ENCODE measurements at regions not wholly inside any gene's neighbourhood (a gene's known extent, or its start where the extent isn't known, plus 50 kb on each side); places are given as distances from the start of the nearest gene placed in this dataset.
"Not testable (repeated sequence)": the region's sequence is repeated elsewhere in the genome, so short reads cannot be mapped to it uniquely, and the experiment has no call there.

- intact Hi-C loops (cut with micrococcal nuclease) (no loop called here), dilution Hi-C loops (cut with MboI; ENCODE audit: extremely low pct_ligation_motif_present, low sequenced_read_pairs) (no loop called here)
- Histone ChIP-seq H2AFZ (ENCODE audit: low read depth, low read length) (no peak overlapping the region), H3K27ac (ENCODE audit: insufficient read depth, low read depth, low read length) (no peak overlapping the region), H3K4me2 (ENCODE audit: insufficient read depth, low read length) (no peak overlapping the region), H4K20me1 (replicated peaks; ENCODE audit: control insufficient read depth, extremely low read depth, insufficient read depth, low read length) (no peaks in the 10 kb centered on the region), H3K27me3 (ENCODE audit: control insufficient read depth in 2 of 2, insufficient read depth in 2 of 2, low read length in 2 of 2) (peaks cover 0 to 6% of the 10 kb centered on the region in 2 experiments), H3K9ac (replicated peaks; ENCODE audit: extremely low read depth, insufficient read depth, low read length) (no peak overlapping the region), H3K4me1 (ENCODE audit: control insufficient read depth, extremely low read depth, insufficient read depth, low read length) (peaks cover 6% of the 10 kb centered on the region), H3K36me3 (ENCODE audit: control insufficient read depth in 2 of 2, extremely low read depth in 1 of 2, insufficient read depth in 2 of 2, low read length in 2 of 2) (no peaks in the 10 kb centered on the region), H3K4me3 (replicated peaks in 1 of 3; ENCODE audit: insufficient read depth in 1 of 3, low read depth in 1 of 3, low read length in 3 of 3) (no peak overlapping the region), H3K79me2 (ENCODE audit: control insufficient read depth, insufficient read depth, low read length) (no peaks in the 10 kb centered on the region), H3K9me1 (replicated peaks; ENCODE audit: control insufficient read depth, extremely low read depth, insufficient read depth, low read length) (no peaks in the 10 kb centered on the region), H3K9me3 (replicated peaks; ENCODE audit: control insufficient read depth, insufficient read depth, low read length) (no peaks in the 10 kb centered on the region)
- ChIA-PET CTCF (no interaction called here), POLR2A (no interaction called here)
- no peak for FAIRE-seq
- no peak for DNase-seq (ENCODE audit: low read depth, low spot score)
- BruUV-seq (replicated peaks): no TSS peak
- TF ChIP-seq CTCF (IDR thresholded peaks at IDR 0.05; ENCODE audit: extremely low read depth in 1 of 2, insufficient read depth in 1 of 2, low read depth in 1 of 2, low read length in 2 of 2): no peak
- no peak for TF ChIP-seq MAX (IDR thresholded peaks at IDR 0.05; ENCODE audit: insufficient read depth, insufficient read length)
- TF ChIP-seq MYC (IDR thresholded peaks at IDR 0.05; ENCODE audit: low read depth, low read length): no peak
- TF ChIP-seq GATA2 (IDR thresholded peaks at IDR 0.05; ENCODE audit: insufficient read depth, insufficient read length, low read depth, low read length): no peak
- TF ChIP-seq JUN (IDR thresholded peaks at IDR 0.05; ENCODE audit: borderline replicate concordance, insufficient read depth, insufficient read length, low read depth): no peak
- TF ChIP-seq FOS (IDR thresholded peaks at IDR 0.05; ENCODE audit: borderline replicate concordance, insufficient read depth, low read length): no peak
- no peak for TF ChIP-seq EZH2 (IDR thresholded peaks at IDR 0.05; ENCODE audit: borderline replicate concordance, low read depth, low read length, severe bottlenecking)
- no peak for TF ChIP-seq POLR2A (IDR thresholded peaks at IDR 0.05; ENCODE audit: low read depth, low read length)
- TF ChIP-seq POLR2AphosphoS5 (IDR thresholded peaks at IDR 0.05; ENCODE audit: insufficient read depth, low read depth, low read length): no peak
Measured at GRCh38 chr2:101578671-101579070, 103.8 kb upstream of the RFX8 start.

GRCh38 chr2:101578135-101578534 lies 103.2 kb upstream of the RFX8 start:
- BruUV-seq (replicated peaks); H3K9me1 ChIP-seq (replicated peaks; ENCODE audit: control insufficient read depth, extremely low read depth, insufficient read depth, low read length); H4K20me1 ChIP-seq (replicated peaks; ENCODE audit: control insufficient read depth, extremely low read depth, insufficient read depth, low read length); H3K27me3 ChIP-seq (ENCODE audit: control insufficient read depth in 2 of 2, insufficient read depth in 2 of 2, low read length in 2 of 2); DNase-seq (ENCODE audit: low read depth, low spot score); FAIRE-seq; H2AFZ ChIP-seq (ENCODE audit: low read depth, low read length); H3K4me1 ChIP-seq (ENCODE audit: control insufficient read depth, extremely low read depth, insufficient read depth, low read length); H3K4me3 ChIP-seq (replicated peaks in 1 of 3; ENCODE audit: insufficient read depth in 1 of 3, low read depth in 1 of 3, low read length in 3 of 3); CTCF ChIA-PET; H3K9ac ChIP-seq (replicated peaks; ENCODE audit: extremely low read depth, insufficient read depth, low read length); dilution Hi-C loops (cut with MboI; ENCODE audit: extremely low pct_ligation_motif_present, low sequenced_read_pairs); intact Hi-C loops (cut with micrococcal nuclease); H3K79me2 ChIP-seq (ENCODE audit: control insufficient read depth, insufficient read depth, low read length); H3K4me2 ChIP-seq (ENCODE audit: insufficient read depth, low read length); H3K9me3 ChIP-seq (replicated peaks; ENCODE audit: control insufficient read depth, insufficient read depth, low read length); H3K27ac ChIP-seq (ENCODE audit: insufficient read depth, low read depth, low read length); POLR2A ChIA-PET; H3K36me3 ChIP-seq (ENCODE audit: control insufficient read depth in 2 of 2, extremely low read depth in 1 of 2, insufficient read depth in 2 of 2, low read length in 2 of 2): not testable (repeated sequence)
